GM19463 (cell line): ENCODE measurements at regions not wholly inside any gene's neighbourhood (a gene's known extent, or its start where the extent isn't known, plus 50 kb on each side); places are given as distances from the start of the nearest gene placed in this dataset.

ENCODE experiments used
- ATAC-seq: cut with Tn5 transposase; IDR thresholded peaks from one replicate; pipeline ENCODE4 v1.9.1; 2021; ENCODE audit warnings: mild to moderate bottlenecking, moderate library complexity; ENCODE audit not compliant: unreplicated experiment

GRCh38 chr15:69652751-69653305 lies 200.2 kb downstream of the RPLP1 start:
- ATAC-seq, result no peak

- ATAC-seq, result no peak
These were observed 200.7 kb downstream of the RPLP1 start for GRCh38 chr15:69653306-69653705.

- ATAC-seq, result no peak
These were observed 201.2 kb downstream of the RPLP1 start for GRCh38 chr15:69653846-69654245.

- ATAC-seq, result no peak
These were observed 203.8 kb downstream of the RPLP1 start for GRCh38 chr15:69656271-69657030.

DNA sequence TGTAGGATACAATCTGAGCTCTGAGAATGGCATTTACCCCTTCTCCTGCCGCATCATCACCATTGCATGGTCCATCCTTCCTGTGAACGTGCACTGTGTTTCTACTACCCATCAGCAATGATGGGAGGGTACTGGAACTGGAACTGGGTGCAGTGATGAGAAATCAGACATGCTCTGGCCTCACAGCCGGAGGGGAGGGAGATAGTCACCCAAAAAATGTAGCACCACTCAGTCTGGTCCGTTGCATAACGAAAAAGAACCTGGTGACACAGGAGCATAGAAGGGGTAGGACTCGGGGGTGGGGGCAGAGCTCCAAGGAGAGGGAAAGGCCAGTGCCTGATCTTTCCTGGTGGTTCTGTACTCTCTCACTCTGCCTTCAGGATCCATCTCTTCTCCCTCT lies 205.0 kb downstream of the RPLP1 start:
- no peak for ATAC-seq

- no peak for ATAC-seq
These were observed 205.9 kb downstream of the RPLP1 start for GRCh38 chr15:69658411-69658945.

GRCh38 chr15:69659454-69660050 lies 206.9 kb downstream of the RPLP1 start:
- no peak for ATAC-seq

- no peak for ATAC-seq
These were observed 207.5 kb downstream of the RPLP1 start for GRCh38 chr15:69660114-69660513.

DNA sequence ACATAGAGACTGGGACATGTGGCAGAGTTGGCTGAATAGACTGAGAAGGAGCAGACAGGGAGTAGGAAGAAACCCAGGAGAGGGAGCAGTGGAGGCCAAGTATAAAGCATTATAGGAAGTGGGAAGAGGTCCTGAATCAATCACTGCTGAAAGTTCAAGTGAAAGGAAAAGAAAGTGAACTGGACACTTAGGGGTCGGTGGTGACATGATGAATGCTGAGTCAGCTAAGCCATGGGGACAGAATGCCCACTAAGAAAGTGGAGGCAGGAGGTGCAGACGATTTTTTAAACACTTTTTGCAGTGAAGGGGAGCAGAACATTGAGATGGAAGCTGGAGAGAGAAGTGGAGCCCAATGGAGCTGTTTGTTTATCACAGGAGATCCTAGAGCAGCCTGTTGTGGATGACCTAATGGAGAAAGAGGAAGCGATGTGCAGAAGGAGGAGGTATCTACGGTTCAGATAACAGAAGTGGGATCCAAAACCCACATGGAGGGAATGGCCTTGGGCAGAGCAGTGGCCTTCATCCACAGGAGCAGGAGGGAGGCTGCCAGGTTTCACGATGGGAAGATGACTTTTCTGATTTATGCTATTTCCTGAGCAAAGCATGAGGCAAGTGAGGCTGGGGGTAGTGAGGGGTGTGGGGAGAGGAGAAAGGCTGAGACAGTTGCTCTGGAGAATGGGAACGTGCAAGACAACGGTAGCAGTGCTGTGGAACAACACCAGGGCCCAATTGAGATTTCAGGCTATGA lies 208.2 kb downstream of the RPLP1 start:
- no peak for ATAC-seq

GRCh38 chr15:69661446-69661845 lies 208.8 kb downstream of the RPLP1 start:
- ATAC-seq, result no peak

DNA sequence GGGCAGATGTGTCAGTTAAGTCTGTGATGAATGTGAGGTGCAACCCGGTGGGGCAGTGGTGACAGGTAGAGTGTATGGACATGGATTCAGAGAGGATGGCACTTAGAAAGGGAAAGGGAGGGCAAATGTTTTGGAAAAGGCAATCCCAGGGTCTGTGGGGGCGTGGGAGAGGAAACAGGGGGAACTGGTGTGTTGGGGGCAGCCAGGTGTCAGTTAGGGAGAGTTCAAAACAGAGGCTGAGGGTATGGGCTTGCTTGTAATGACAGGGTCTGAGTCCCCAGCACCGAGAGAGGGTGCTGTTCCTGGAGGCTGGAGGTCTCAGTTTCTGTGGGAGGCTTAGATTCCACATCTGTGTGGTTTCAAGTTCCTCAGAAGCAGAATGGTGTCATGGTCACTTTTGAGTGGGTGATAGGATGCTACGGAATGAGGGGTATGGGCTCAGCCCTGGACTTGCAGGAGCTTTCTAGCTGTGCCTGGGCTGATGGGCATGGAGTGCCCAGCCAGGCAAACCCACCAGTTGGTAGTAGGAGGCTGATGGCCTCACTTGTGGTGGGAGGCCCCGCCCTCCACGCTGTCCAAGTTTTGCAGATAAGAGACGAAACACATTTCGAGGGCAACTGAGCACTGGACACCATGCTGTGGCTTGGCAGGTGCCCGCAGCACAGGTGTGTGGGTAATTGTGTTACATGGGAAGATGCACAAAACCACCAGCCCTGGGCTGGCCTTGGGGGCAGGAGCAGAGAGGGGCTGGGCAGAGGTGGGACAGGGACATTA lies 209.4 kb downstream of the RPLP1 start:
- ATAC-seq, result no peak

- no peak for ATAC-seq
These were observed 210.0 kb downstream of the RPLP1 start for GRCh38 chr15:69662645-69663000.

GRCh38 chr15:69663441-69663840 lies 210.8 kb downstream of the RPLP1 start:
- no peak for ATAC-seq

GRCh38 chr15:69663982-69664381 lies 211.4 kb downstream of the RPLP1 start:
- ATAC-seq, result no peak

GRCh38 chr15:69664572-69665571 lies 212.3 kb downstream of the RPLP1 start:
- no peak for ATAC-seq

DNA sequence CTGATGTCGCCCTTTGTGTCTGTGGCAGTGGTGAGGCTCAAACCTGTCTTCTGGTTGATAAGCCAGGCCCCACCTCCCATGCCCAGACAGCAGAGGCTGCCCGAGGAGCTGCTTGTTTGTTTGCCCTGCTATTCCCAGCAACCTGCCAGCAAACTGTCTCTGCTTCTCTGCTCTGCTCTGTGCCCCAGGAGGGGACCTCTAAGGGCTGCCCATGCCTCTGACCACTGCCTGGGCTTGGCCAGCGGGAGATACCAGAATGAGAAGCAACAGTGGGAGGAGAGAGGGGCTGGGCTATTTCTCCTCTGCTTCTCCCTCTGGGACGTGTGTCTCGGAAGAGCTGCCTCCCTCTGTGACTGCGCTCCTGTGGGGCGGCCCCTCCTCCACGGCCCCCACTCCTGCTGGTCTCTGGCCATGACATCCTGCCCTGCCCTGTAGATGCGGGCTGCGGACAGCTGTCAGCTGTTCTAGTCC lies 213.1 kb downstream of the RPLP1 start:
- no peak for ATAC-seq

- ATAC-seq, result no peak
These were observed 213.8 kb downstream of the RPLP1 start for GRCh38 chr15:69666441-69666882.

GRCh38 chr15:69666921-69667811 lies 214.5 kb downstream of the RPLP1 start:
- ATAC-seq, result no peak
